HG03521 (cell line): ENCODE measurements at regions not wholly inside any gene's neighbourhood (a gene's known extent, or its start where the extent isn't known, plus 50 kb on each side); places are given as distances from the start of the nearest gene placed in this dataset.
"Not testable (repeated sequence)": the region's sequence is repeated elsewhere in the genome, so short reads cannot be mapped to it uniquely, and the experiment has no call there.

Experiments
- ATAC-seq: cut with Tn5 transposase; IDR thresholded peaks from one replicate; pipeline ENCODE4 v1.9.1; 2021; ENCODE audit warnings: mild to moderate bottlenecking, moderate library complexity; ENCODE audit not compliant: unreplicated experiment

DNA sequence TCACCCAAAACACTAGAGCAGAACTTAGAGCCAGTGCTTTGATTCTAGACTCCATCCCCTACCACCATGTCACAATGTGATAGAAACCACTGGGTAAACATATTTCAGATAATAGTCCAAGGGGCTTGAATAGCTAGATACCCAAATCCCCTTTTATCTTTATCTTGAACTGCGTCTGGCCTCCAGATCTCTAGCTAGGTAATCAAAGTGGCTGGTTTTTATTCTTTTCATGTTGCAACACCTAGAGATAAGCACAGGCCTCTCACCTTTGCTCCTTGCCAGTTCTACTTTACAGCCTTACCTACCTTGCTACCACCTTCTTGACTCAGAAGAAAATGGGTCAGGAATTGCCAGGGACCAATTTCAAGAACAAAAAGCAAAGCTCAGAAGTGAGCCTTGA, 171.2 kb downstream of the C1D start:
- no peak for ATAC-seq

DNA sequence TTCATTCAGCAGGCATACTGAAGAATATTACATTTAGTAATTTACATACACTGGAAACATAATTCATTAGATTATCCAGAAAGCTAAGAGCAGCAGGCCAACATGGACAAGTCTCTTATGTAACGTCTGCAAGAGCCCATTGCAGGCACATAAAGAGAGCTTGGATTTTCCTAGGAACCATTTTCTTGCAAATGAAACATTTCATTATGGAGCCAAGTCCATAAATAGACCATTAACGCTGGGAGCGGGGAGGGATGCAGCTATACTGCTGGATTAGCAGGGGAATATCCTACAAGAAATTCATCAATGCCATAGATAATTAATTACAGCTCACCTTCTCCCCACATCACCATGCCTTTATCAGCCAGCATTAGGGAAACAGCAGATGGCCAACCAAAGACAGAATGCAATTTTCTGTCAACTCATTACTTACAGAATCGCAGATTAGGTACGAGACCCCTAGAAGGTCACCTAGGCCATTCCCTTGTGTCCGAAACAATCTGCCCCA, 170.4 kb downstream of the C1D start:
- no peak for ATAC-seq

DNA sequence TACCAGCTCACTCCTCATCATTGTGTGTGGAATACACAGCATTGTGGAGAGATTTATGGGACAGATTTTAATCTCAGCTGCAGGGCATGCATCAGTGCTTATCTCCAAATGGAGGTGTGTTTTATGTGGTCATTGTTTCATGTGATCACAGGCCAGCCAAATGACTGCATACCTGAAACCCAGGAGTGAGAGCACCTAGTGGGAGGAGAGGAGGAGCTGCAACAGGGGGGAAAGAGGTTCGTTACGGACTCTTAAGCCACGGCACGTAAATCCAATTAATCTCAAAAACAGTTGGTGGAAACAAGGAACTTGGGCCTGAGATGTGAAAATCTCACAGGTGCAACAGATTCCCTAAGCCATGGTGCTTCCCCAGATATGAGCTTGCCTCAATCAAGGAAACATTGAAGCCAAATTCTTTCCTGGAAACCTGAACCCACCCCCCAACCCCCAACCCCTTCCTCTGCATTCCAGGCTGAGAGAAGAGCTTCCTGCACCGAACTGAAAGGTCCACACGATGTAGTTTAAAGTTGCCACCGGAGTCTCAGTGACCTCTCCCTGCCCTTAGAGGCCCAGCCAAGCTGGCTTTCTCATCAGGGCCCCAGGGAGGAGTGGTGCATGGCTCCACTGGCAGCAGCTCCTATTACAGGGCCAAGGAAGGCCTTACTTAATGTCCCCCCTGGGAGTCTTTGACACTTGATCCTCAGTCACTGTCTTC, 167.4 kb downstream of the C1D start:
- ATAC-seq = no peak

DNA sequence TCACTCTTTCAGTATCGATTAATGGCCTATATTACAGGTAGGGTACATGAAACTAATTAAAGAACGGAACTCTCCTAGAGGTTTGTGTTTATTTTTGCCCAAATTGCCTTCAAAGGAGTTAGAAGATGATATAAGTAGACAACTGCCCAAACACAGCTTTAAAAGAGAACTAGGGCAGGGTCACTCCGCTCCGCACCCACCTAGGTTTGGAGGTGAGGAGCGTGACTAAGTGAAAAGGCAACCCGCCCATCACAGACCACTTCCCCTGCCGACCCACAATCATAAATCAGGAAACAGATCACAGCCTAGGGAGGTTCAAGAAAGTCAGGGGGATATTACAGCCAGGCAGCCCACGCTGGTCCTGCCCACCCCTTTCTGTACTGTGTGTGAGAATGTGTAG, 166.7 kb downstream of the C1D start:
- ATAC-seq = no peak

DNA sequence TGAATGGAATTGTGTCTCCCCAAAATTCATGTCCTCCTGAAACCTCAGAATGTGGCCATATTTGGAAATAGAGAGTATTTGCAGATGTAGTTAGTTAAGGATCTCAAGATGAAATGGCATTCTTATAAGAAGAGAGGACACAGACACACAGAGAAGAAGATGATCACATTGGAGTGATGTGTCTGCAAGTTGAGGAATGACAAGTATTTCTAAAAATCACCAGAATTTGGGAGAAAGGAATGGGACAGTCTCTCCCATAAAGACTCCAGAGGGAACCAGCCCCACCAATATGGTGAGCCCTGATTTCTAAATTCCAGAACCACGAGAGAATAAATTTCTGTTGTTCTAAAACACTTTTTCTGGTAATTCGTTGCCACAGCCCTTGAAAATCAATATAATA, 166.3 kb downstream of the C1D start:
- no peak for ATAC-seq

DNA sequence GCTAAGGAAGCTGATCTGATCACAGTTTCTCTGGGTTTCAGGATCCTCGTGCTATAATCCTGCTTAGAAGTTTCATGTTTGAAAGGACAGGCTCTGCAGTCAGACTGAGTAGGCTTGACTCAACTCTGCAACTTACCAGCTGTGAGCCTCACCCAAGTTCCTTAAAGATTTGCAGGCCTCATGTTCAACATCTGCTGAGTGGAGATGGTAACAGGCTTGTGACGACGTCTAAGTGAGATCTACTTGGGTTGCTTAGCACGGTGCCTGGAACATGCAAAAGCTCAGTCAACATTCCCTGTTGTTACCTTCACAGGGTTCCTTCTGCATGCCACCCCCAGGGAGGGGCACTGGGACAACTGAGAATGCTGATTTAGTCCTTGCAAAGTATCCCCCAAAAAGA, 164.2 kb downstream of the C1D start:
- ATAC-seq = no peak

DNA sequence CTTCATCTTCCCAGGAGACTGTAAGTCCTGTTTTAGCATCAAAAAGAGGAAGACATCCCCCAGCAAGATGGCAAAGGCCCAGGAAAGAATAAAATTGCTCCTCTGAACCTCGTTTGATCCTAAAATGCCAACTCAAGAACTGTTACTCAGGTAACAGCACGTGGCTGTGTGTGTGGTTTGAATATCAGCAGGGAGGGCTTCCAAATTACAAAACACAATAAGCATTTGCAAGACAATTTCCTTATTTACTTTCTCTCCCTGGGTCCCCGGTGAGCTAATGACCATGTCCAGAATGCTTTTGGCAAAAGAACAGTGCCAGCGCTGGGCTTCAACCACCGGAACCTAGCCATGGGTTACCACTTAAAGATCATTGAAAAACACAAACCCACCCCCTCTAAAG, 163.6 kb downstream of the C1D start:
- ATAC-seq = no peak

DNA sequence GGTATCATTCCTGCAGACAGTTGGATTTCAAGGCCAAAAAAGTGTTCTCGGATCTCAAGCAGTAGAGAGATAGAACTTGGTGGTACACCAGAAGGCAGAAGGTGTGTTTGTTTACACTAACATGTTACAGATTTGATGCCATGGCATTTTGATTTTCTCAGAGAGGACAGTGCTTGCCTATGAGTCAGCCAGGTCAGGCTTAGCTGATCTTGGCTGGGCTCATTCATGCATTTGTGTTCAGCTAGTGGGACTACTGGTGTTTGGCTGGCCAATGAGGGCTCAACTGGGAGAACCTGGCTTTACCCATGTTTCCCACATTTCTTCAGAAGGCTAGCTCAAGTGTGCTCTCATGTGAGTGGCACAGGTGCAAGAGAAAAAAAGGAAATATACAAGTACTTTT, 162.0 kb downstream of the C1D start:
- ATAC-seq = no peak

DNA sequence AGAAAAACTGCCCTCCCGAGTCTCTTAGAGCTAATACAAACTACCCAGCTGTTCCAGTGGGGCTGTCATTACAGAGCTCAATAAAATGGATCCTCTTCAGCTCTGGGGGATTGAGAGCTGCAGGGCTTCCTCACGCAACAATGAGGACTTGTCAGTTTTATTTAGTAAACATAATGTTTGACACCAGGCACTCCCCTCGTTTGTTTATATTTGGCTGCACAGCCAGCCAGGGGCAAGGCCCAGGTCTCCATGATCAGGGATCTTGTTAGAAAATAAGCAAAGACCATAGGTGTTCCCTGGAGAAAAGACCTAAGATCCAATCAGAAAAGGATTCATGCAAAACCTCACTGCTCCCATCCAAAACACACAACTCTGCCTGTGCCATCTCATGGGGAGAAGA, 158.2 kb downstream of the C1D start:
- no peak for ATAC-seq

DNA sequence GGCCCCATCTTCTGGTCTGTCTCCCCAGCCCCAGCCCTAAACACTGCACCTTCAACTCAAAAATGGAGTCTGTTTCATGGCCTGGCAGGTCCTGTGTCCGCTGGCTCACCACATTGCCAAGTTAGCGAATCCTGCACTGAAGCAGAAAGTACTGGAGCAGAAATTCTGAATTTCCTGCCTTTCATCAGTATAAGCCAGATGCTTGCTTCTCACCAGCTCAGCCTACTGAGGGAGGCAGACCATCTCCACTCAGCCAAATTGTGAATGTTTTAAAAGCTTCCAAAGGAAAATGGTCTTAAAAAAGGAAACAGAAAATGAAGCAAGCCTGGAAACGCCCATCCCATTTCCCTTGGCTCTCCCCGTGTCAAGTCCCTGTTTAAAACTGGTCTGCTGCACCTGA, 157.8 kb downstream of the C1D start:
- ATAC-seq = no peak

DNA sequence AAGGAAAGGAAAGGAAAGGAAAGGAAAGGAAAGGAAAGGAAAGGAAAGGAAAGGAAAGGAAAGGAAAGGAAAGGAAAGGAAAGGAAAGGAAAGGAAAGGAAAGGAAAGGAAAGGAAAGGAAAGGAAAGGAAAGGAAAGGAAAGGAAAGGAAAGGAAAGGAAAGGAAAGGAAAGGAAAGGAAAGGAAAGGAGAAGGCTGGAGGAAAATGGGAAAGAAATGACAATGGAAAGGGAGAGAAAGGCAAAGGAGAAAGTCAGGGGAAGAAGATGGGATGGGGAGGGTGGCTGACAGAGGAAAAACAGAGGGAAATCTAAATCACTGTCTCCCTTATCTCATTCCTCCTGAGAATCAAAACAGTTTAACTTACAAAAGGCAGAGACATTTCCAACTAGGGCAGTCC, 156.3 kb downstream of the C1D start:
- ATAC-seq = not testable (repeated sequence)

DNA sequence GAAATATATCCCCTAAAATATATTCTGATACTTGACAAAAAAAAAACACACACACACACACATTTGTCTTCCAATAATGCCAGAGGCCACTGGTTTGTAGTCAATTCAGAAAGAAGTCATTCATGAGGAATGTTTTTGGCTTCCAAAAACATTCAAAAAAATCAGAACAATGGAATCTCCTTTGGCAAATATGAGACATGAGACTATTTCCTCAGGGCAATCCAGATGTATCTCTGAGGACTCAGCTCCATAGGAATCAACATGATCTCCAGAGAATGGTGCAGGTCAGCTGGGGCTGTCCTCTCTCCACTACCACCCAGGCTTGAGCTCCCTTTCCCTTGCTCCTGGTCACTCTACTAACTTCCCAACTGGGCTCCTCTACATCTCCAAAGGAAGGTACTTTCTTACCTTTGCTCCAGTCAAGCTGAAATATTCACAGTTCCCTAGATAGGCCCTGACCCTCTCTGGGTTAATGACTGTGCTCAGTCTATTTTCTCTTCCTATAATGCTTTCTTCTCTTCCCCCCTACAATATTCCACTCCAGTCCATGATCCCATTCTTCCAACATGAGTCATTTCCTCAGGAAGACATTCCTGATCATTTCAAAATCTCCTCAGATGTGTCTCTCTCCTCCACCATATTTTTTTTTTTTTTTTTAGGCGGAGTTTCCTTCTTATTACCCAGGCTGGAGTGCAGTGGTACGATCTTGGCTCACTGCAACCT, 145.3 kb downstream of the C1D start:
- no peak for ATAC-seq

DNA sequence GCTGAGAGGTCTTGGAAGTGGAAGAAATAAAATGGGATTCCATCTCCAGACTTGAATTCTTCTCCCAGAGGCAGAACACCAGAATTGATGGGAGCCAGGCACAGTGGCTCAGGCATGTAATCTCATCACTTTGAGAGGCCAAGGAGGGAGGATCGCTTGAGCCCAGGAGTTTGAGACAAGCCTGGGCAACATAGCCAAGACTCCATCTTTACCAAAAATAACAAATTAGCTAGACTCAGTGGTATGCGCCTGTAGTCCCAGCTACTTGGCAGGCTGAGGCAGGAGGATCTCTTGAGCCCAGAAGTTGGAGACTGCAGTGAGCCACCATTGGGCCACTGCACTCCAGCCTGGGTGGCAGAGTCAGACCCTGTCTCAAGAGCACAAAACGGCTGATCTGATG, 144.3 kb downstream of the C1D start:
- no peak for ATAC-seq

DNA sequence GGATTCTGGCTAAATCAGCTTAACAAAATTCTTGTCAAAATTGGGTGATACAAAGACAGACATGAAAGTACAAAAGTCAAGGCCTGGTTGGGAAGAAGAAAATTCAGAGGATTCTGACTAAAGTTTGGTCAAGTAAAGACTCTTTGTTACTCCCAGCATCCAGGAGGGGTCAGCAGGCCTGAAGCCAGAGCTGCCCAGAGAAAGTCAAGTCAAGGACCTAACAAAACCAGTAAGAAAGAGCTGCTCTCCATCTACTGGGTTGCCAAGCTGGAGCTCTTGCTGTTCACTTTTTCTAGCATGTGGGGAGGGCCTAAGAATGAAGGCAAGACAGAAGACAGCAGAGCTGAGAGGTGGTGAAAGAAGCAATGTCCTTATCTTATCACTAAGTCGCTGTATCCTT, 143.3 kb downstream of the C1D start:
- ATAC-seq = no peak

DNA sequence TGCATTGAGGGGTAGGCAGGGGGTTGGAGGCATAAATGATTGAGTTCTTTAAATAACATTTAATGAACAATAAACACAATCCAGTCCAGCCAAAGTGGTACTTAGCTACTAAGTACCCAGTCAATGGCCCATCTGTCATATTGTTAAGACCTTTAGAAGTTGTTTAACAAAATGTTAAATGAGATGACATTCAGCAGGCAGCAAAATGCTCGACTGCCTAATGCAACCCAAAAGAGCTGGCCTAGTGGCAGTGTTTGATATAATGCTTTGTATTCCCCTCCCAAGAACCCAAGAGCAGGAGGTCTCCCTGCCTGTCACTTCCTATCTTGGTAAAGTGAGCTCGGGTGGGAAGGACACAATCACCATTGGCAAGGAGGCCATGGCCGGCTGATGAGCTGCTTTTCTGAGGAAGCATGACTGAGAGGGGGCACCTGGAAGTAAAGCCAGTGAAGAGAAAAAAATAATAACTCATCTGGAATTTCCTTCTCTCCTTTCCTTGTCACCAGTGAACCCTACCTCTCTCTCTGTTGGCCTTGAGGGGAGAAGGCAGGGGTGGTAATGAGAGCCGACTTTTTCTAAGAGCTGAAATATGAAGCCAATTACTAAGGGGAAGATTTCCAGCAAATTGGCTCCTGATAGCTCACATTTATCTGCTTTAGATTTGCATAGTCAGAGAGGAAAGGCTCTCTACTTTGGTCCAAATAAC, 140.6 kb downstream of the C1D start:
- no peak for ATAC-seq

DNA sequence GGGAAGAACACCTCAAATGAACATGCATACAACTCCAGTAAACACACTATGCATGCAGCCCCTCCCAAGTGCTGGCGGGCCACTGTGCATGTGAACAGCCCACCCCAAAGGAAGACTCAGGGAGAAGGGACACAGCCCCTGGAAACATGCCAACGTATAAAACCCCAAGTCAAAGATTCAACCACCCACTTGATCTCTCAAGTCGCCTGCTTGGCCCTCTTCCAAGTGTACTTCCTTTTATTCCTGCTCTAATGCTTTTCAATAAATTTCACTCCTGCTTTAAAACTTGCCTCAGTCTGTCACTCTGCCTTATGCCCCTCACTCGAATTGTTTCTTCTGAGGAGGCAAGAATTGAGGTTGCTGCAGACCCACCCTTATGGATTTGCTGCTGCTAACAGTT, 139.1 kb downstream of the C1D start:
- ATAC-seq = no peak

DNA sequence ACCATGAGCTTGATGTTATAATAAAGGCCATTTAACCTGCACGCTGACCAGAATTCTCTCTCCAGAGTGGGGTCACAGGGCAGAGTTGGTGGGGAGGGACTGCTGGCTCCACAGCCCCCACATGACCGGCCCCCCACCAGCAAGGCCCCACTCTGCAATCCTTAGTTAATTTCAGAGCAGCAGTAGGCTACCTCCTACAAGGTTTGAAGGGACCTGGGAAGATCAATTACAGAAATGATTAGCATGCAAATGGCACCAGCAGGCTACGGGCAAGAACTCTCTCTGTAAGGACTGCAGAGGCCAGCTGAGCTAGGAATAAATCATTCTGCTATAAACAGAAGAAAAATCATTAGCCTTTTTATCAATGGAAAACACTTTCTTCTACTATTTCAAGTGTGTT, 135.3 kb downstream of the C1D start:
- no peak for ATAC-seq

DNA sequence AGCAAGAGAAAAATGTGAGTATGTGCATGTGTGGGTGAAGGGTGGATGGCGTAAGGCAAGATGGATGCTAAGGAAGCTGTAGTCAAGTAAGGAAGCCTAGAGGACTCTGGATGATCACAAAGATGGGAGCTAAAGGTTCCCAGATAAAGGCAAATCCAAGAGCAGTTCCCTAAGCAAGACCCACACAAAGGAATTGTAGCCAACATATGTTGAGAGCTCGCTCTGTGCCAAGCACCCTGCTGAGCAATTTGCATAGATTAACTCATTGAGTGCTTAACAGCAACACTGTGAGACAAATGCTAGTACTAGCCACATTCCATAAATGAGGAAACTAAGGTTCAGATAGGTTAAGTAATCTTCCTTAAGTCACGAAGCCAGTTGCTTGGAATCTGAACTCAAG, 132.6 kb downstream of the C1D start:
- ATAC-seq = no peak

DNA sequence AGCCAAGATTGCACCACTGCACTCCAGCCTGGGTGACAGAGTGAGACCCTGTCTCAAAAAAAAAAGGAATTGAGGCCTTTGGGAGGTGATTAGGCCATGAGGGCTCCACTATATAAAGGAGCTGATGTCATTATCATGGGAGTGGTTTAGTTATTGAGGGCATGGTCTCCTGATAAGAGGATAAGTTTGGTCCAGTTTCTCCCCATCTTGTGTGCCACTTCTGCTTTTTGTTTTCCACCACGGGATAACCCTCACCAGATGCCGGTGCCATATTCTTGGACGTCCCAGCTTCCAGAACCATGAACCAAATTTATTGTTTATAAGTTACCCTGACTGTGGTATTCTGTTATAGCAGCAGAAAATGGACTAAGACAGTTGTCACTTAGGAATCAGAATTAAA, 125.8 kb downstream of the C1D start:
- no peak for ATAC-seq

DNA sequence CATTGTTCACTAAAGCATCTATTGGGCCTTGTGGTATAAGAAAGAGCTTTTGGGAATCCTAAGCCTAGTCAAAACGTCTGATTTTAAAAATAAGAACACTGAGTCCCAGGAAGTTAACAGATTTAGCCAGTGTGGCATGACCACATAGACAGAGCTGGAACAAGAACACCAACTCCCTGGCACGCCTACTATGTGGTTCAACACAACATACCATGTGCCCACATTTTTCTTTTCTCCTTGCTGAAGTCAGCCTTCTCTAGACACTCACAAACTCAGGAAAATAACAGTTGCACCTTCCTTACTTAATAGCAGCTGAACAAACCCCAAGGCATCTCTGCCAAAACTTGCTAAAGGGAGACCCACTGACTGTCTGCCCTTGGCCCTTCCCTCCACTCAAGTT, 124.8 kb downstream of the C1D start:
- no peak for ATAC-seq

DNA sequence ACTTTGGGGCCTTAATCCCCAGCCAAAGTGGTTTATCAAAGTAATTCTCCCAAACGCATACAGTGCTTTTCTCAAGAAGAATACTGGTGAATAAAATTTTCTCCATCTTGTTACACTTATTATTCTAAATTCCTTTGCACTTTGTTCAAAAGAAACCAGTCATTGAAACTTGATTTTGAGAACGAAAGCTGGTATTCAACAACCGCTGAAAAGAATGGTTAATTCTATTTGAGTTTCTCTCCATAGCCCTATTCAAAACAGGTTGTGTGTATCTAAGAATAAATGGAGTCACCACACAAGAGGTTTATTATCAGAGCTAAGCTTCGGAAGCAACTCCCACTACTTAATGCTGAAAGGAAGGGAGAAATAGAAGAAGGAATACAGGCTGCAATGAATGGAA, 117.7 kb downstream of the C1D start:
- no peak for ATAC-seq

DNA sequence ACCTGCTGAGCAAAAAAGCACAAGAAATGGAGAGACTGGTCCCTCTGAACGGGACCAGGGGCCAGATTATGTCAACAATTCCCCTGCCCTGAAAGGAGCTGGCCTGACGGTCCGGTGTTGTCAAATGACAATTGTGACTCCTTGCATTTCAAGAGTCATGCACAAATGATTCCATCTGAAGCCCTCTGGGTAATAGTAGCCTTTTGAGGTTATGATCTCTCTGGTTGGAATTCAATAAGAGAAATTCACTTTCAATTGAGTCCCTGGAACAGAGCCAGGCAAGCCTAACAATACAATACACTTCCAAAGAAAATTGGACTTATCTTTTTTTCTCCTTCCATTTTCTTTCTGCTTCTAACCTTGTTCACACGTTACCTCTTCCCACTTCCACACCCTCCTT, 116.9 kb downstream of the C1D start:
- no peak for ATAC-seq
